Endothelial cell (in vitro differentiated cells): ENCODE measurements at regions not wholly inside any gene's neighbourhood (a gene's known extent, or its start where the extent isn't known, plus 50 kb on each side); places are given as distances from the start of the nearest gene placed in this dataset.

Source experiments
- DNase-seq: peaks from one replicate; pipeline ENCODE4 v3.0.0; 2021; ENCODE audit warnings: low spot score
- H3K27ac Mint-ChIP-seq: one replicate; pipeline ENCODE4 v1.8.0; 2021; ENCODE audit warnings: mixed read lengths, inconsistent platforms; ENCODE audit not compliant: unreplicated experiment
- H3K27me3 Mint-ChIP-seq: one replicate; pipeline ENCODE4 v1.8.0; 2021; ENCODE audit warnings: mild to moderate bottlenecking, moderate library complexity, mixed read lengths, inconsistent platforms; ENCODE audit not compliant: unreplicated experiment
- H3K36me3 Mint-ChIP-seq: one replicate; pipeline ENCODE4 v1.8.0; 2021; ENCODE audit warnings: mild to moderate bottlenecking, low read depth, mixed read lengths, inconsistent platforms; ENCODE audit not compliant: unreplicated experiment
- H3K4me1 Mint-ChIP-seq: one replicate; pipeline ENCODE4 v1.8.0; 2021; ENCODE audit warnings: mild to moderate bottlenecking, mixed read lengths, inconsistent platforms; ENCODE audit not compliant: unreplicated experiment
- H3K4me3 Mint-ChIP-seq: one replicate; pipeline ENCODE4 v1.8.0; 2021; ENCODE audit warnings: mild to moderate bottlenecking, mixed read lengths, inconsistent platforms; ENCODE audit not compliant: unreplicated experiment
- H3K9me3 Mint-ChIP-seq: one replicate; pipeline ENCODE4 v1.8.0; 2021; ENCODE audit warnings: mixed read lengths, inconsistent platforms; ENCODE audit not compliant: unreplicated experiment
- TF ChIP-seq, protein P1 (sequence below): fragments of 200-600 bp; sonication (generic); IDR thresholded peaks from one replicate; pipeline ENCODE4 v1.5.0; 2021; ENCODE audit warnings: antibody characterized with exemption; ENCODE audit not compliant: unreplicated experiment

DNA sequence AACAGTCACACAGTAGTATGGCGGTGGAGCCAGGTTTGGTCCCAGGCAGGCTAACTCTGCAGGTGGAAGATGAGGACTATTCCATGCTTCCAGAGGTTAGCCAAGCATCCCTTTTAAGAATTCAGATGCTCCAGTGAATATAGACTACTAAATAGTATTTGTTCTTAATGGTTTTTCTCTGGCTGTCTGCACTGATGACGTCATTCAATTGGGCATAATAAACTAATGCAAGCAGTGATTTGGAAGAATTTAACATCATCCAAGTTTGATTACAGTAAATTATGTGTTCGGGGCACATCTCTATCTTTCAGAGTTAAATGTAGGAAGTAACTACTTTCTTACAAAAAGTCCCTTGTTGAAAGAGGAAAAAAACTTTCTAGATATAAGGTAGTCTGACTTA is 78.8 kb upstream of the RND3 start:
- DNase-seq = no peak
- TF ChIP-seq, protein P1, sequence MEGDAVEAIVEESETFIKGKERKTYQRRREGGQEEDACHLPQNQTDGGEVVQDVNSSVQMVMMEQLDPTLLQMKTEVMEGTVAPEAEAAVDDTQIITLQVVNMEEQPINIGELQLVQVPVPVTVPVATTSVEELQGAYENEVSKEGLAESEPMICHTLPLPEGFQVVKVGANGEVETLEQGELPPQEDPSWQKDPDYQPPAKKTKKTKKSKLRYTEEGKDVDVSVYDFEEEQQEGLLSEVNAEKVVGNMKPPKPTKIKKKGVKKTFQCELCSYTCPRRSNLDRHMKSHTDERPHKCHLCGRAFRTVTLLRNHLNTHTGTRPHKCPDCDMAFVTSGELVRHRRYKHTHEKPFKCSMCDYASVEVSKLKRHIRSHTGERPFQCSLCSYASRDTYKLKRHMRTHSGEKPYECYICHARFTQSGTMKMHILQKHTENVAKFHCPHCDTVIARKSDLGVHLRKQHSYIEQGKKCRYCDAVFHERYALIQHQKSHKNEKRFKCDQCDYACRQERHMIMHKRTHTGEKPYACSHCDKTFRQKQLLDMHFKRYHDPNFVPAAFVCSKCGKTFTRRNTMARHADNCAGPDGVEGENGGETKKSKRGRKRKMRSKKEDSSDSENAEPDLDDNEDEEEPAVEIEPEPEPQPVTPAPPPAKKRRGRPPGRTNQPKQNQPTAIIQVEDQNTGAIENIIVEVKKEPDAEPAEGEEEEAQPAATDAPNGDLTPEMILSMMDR = no peak
- Mint-ChIP-seq H3K9me3 (no peaks in the 10 kb centered on the region), H3K4me1 (peaks cover 16% of the 10 kb centered on the region), H3K27ac (no peak overlapping the region), H3K27me3 (peaks cover 5% of the 10 kb centered on the region), H3K36me3 (no peaks in the 10 kb centered on the region), H3K4me3 (no peak overlapping the region)

DNA sequence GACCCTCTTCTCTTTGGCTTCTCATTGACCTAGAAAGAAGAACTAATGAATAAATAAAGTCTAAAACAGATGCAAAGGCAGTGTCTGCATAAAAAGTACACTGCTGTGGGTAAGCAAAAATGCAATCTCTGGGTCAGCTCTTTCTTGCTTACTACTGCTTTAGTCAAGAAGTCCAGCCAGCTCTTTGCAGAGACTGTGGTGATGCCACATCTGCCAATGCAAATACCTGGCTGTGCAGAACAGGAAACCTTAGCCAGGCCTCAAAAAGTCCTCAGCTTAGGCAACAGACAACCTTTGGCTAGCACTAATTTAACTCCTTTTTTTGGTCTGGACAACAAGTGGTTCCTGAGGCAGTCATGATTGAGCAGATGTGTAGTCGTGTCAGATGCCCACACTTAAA is 73.6 kb upstream of the RND3 start:
- TF ChIP-seq, protein P1 = no peak
- no peaks in the 10 kb centered on the region for H3K36me3 Mint-ChIP-seq

DNA sequence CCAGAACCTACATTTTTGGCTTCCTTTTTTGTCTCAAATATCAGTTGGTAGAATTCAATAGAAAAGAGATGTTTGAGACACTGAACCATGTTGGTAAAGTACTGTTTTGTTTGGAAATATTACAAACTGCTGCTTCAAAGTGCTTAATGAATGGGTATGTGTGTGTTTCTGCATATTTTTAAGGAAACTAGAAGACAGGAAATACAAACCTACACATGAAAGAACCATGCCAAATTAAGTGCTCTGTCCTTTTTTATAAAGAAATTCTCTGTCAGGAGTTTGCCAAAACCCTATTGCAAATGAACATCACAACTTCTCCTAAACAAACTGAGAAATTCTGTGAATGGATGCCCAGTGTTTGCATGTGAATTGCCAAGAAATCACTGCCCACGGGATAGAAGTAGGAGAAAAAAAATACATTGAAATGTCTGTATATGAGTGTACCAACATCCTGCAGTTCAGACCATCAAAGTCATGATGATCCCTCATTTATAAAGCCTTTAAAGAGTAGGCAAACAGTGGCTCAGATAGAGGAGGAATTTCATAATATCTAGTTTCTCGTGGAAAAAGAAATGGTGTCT is 69.6 kb upstream of the RND3 start:
- Mint-ChIP-seq H3K4me1 (peaks cover 12% of the 10 kb centered on the region), H3K36me3 (no peaks in the 10 kb centered on the region), H3K4me3 (no peak overlapping the region), H3K9me3 (no peaks in the 10 kb centered on the region), H3K27me3 (peaks cover 2% of the 10 kb centered on the region), H3K27ac (no peak overlapping the region)
- no peak for DNase-seq
- TF ChIP-seq, protein P1 = no peak

More for the DNA sequence above, 73.6 kb upstream of the RND3 start:
- Mint-ChIP-seq H3K9me3 (no peaks in the 10 kb centered on the region), H3K4me1 (peaks cover 21% of the 10 kb centered on the region), H3K4me3 (no peak overlapping the region), H3K27ac (no peak overlapping the region), H3K27me3 (peaks cover 3% of the 10 kb centered on the region)
- no peak for DNase-seq

DNA sequence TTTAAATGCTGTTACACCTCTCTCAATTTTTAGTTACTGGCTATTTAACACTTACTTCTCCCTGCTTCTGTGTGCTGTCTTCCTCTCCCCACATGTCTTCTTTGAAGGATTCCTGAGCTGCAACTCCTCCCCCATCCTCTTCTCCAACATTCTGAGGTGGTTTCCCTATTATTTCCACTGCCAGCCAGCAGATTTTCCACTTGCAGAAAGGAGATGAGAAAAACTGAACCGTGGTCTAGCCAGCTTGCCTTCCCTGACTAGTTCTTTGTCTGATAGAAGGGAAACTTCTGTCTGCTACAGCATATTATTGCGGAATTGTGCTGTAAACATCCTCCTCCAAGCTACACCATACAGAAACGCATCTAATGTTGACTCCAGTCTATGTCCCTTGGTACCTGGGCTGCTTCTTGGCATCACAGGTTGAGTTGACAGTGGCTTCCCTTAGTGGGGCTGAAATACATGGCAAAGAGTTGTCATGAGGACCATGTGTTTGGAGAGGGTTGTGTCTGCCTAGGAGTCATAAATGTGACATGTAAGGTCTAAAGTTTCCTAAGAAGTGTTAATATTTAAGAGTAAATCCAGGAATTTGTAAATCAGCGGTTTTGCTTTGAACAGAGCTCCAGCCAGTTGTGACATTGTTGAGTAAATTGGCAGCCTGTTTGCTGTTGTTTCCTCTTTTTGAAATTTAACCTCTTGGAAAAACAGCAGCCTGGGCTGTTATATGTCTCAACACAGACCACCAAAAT is 68.3 kb upstream of the RND3 start:
- Mint-ChIP-seq H3K4me1 (peaks cover 10% of the 10 kb centered on the region), H3K36me3 (no peaks in the 10 kb centered on the region), H3K27ac (no peak overlapping the region), H3K4me3 (no peak overlapping the region), H3K27me3 (peaks cover 2% of the 10 kb centered on the region), H3K9me3 (no peaks in the 10 kb centered on the region)
- TF ChIP-seq, protein P1 = no peak
- no peak for DNase-seq

DNA sequence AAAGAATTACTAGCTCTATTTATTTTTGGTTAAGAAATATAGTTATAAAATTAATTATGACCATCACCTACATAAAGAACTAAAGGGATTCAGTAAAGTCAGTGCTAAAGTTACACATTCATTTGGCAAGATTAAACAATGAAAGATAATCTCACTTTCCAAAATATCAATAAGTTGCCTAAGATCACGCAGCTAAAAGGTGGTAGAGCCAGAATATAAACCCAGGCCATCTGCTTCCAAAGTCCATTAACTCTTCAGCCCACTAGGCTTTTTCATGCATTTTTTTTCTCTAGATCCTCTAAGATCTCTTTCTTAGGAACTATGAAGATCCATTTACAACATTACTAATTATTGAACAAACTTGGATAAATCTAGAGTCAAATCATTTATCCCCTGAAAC is 66.6 kb upstream of the RND3 start:
- Mint-ChIP-seq H3K36me3 (no peaks in the 10 kb centered on the region), H3K27me3 (peaks cover 2% of the 10 kb centered on the region)
- TF ChIP-seq, protein P1 = no peak

More for the DNA sequence above, 66.6 kb upstream of the RND3 start:
- peaks cover 9% of the 10 kb centered on the region for H3K4me1 Mint-ChIP-seq
- H3K27ac Mint-ChIP-seq = no peak overlapping the region
- DNase-seq = no peak
- no peak overlapping the region for H3K4me3 Mint-ChIP-seq
- H3K9me3 Mint-ChIP-seq = no peaks in the 10 kb centered on the region
